ENCODE measurements at regions not wholly inside any gene's neighbourhood (a gene's known extent, or its start where the extent isn't known, plus 50 kb on each side); places are given as distances from the start of the nearest gene placed in this dataset.

DNA sequence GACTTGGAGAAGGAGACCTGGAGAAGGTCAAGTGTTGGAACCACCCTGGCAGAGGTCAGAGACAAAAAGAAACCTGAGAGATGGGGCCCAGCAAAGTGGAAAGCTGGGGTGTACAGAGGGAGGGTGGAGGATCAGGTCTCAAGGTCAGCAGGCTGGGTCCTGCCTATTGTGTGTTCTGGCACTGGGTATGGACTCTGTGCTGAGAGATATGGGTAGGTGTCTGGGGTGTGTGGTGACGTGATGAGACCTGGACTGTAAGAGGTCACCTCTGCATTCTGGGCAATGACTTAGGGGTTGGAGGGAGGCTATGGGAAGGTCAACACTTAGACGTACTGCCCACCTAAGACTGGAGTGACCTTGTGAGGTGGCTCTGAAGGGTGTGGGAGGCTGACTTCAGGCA is 88.1 kb downstream of the SCGB2B2 start:
- WGBS (ENCODE audit: extremely low coverage, insufficient coverage, insufficient read length) = no CpG with 5 or more reads among the region's 2 CpGs
- no peak overlapping the region for H3K23ac ChIP-seq (ENCODE audit: low read length)
- H3K4me3 ChIP-seq (ENCODE audit: low read depth, low read length) = no peak overlapping the region
- H3K18ac ChIP-seq (ENCODE audit: low read length) = no peak overlapping the region
- H3K14ac ChIP-seq (ENCODE audit: low read length) = no peak overlapping the region
- no peak overlapping the region for H2AFZ ChIP-seq (ENCODE audit: insufficient read depth, low read length, poor library complexity)
- no peaks in the 10 kb centered on the region for H3K79me1 ChIP-seq (ENCODE audit: low read length)
- DNase-seq = no peak
- H3K27ac ChIP-seq (ENCODE audit: low read depth, low read length) = no peak overlapping the region
- no peak overlapping the region for H4K91ac ChIP-seq (ENCODE audit: low read depth, low read length)
- no peaks in the 10 kb centered on the region for H3K79me2 ChIP-seq (ENCODE audit: control insufficient read depth, insufficient read depth, low read length, poor library complexity)
- H3K9me3 ChIP-seq (ENCODE audit: insufficient read depth, low read depth, low read length) = peaks cover 50% of the 10 kb centered on the region
- H2BK120ac ChIP-seq (ENCODE audit: insufficient read depth, low read length, poor library complexity) = no peak overlapping the region
- no peak overlapping the region for H2BK5ac ChIP-seq (ENCODE audit: low read depth, low read length, poor library complexity)
- H4K12ac ChIP-seq (ENCODE audit: low read depth, low read length) = no peak overlapping the region
- no peak overlapping the region for H2BK12ac ChIP-seq (ENCODE audit: low read length)
- H3K4me2 ChIP-seq (ENCODE audit: low read length) = no peak overlapping the region
- H3K36me3 ChIP-seq (ENCODE audit: control insufficient read depth in 1 of 2, insufficient read depth in 2 of 2, low read length in 2 of 2) = no peaks in the 10 kb centered on the region
- H3K4me1 ChIP-seq (ENCODE audit: control insufficient read depth in 1 of 2, insufficient read depth in 2 of 2, low read length in 2 of 2) = no peaks in the 10 kb centered on the region
- no peaks in the 10 kb centered on the region for H3K27me3 ChIP-seq (ENCODE audit: insufficient read depth, low read length)
- no peak overlapping the region for H3K4ac ChIP-seq (ENCODE audit: low read depth, low read length)
- no peak overlapping the region for H3K9ac ChIP-seq (ENCODE audit: low read length)
- no peak overlapping the region for H4K8ac ChIP-seq (ENCODE audit: low read depth, low read length)
- no peak overlapping the region for H2AK5ac ChIP-seq (ENCODE audit: low read length)

DNA sequence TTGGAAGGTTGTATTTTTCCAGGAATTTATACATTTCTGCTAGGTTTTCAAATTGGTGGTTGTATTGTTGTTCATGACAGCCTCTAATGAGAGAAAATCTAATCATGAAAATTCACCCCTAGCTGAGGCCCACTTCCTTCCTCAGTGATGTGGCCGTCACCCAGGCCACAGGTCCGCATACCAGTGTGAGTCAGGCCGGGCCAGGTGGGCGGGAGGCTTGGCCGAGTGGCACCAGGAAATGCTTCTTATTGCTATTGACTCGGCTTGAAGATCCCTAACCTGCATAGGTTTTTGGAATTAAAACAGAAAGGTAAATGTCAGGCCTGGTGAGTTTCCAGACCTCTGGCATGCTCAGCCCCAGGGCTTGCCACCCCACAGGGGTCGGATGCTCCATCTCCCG is 88.7 kb downstream of the SCGB2B2 start:
- no peak overlapping the region for H3K18ac ChIP-seq (ENCODE audit: low read length)
- no peaks in the 10 kb centered on the region for H3K36me3 ChIP-seq (ENCODE audit: control insufficient read depth in 1 of 2, insufficient read depth in 2 of 2, low read length in 2 of 2)
- no peaks in the 10 kb centered on the region for H3K4me1 ChIP-seq (ENCODE audit: control insufficient read depth in 1 of 2, insufficient read depth in 2 of 2, low read length in 2 of 2)
- H3K23ac ChIP-seq (ENCODE audit: low read length) = no peak overlapping the region
- no peaks in the 10 kb centered on the region for H3K79me1 ChIP-seq (ENCODE audit: low read length)
- no peak for DNase-seq
- no peak overlapping the region for H3K4ac ChIP-seq (ENCODE audit: low read depth, low read length)
- peaks cover 44% of the 10 kb centered on the region for H3K9me3 ChIP-seq (ENCODE audit: insufficient read depth, low read depth, low read length)
- H3K79me2 ChIP-seq (ENCODE audit: control insufficient read depth, insufficient read depth, low read length, poor library complexity) = no peaks in the 10 kb centered on the region
- H4K91ac ChIP-seq (ENCODE audit: low read depth, low read length) = no peak overlapping the region
- H2BK5ac ChIP-seq (ENCODE audit: low read depth, low read length, poor library complexity) = no peak overlapping the region
- no peak overlapping the region for H3K4me2 ChIP-seq (ENCODE audit: low read length)
- H2BK120ac ChIP-seq (ENCODE audit: insufficient read depth, low read length, poor library complexity) = no peak overlapping the region
- H3K14ac ChIP-seq (ENCODE audit: low read length) = no peak overlapping the region
- no peak overlapping the region for H2AK5ac ChIP-seq (ENCODE audit: low read length)
- H3K9ac ChIP-seq (ENCODE audit: low read length) = no peak overlapping the region
- no CpG with 5 or more reads among the region's 8 CpGs for WGBS (ENCODE audit: extremely low coverage, insufficient coverage, insufficient read length)
- no peaks in the 10 kb centered on the region for H3K27me3 ChIP-seq (ENCODE audit: insufficient read depth, low read length)
- no peak overlapping the region for H2AFZ ChIP-seq (ENCODE audit: insufficient read depth, low read length, poor library complexity)
- H4K8ac ChIP-seq (ENCODE audit: low read depth, low read length) = no peak overlapping the region
- H2BK12ac ChIP-seq (ENCODE audit: low read length) = no peak overlapping the region
- H3K27ac ChIP-seq (ENCODE audit: low read depth, low read length) = no peak overlapping the region
- H3K4me3 ChIP-seq (ENCODE audit: low read depth, low read length) = no peak overlapping the region
- no peak overlapping the region for H4K12ac ChIP-seq (ENCODE audit: low read depth, low read length)

DNA sequence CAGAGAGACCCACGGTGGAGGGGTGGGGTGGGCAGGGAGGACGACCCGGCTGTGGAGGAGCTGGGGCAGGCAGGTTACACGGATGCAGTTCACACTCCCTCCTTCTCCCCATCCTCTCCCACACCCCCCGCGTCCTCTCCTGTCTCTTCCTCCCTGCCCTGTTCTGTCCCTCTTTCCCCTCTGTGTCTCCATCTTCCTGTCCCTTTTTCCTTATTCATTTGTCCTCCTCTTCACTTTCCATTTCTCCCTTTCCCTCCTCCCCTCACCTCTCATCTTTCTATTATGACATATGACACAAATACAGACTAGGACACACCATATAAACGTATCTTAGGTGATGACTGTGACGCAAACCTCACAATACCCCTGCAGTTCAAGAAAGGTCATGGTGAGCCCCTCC is 96.6 kb downstream of the SCGB2B2 start:
- no peak overlapping the region for H4K8ac ChIP-seq (ENCODE audit: low read depth, low read length)
- no peak overlapping the region for H3K4me2 ChIP-seq (ENCODE audit: low read length)
- DNase-seq = no peak
- H3K4me1 ChIP-seq (ENCODE audit: control insufficient read depth in 1 of 2, insufficient read depth in 2 of 2, low read length in 2 of 2) = no peaks in the 10 kb centered on the region
- H2AFZ ChIP-seq (ENCODE audit: insufficient read depth, low read length, poor library complexity) = no peak overlapping the region
- no peak overlapping the region for H4K91ac ChIP-seq (ENCODE audit: low read depth, low read length)
- no peak overlapping the region for H2BK12ac ChIP-seq (ENCODE audit: low read length)
- H2BK5ac ChIP-seq (ENCODE audit: low read depth, low read length, poor library complexity) = no peak overlapping the region
- no peak overlapping the region for H3K4ac ChIP-seq (ENCODE audit: low read depth, low read length)
- no peak overlapping the region for H2AK5ac ChIP-seq (ENCODE audit: low read length)
- no peak overlapping the region for H4K12ac ChIP-seq (ENCODE audit: low read depth, low read length)
- no peak overlapping the region for H3K18ac ChIP-seq (ENCODE audit: low read length)
- no peak overlapping the region for H3K9ac ChIP-seq (ENCODE audit: low read length)
- no peaks in the 10 kb centered on the region for H3K79me1 ChIP-seq (ENCODE audit: low read length)
- no peak overlapping the region for H3K4me3 ChIP-seq (ENCODE audit: low read depth, low read length)
- H3K36me3 ChIP-seq (ENCODE audit: control insufficient read depth in 1 of 2, insufficient read depth in 2 of 2, low read length in 2 of 2) = no peaks in the 10 kb centered on the region
- no CpG with 5 or more reads among the region's 8 CpGs for WGBS (ENCODE audit: extremely low coverage, insufficient coverage, insufficient read length)
- no peak overlapping the region for H3K14ac ChIP-seq (ENCODE audit: low read length)
- no peak overlapping the region for H3K23ac ChIP-seq (ENCODE audit: low read length)
- no peak overlapping the region for H3K27ac ChIP-seq (ENCODE audit: low read depth, low read length)
- no peaks in the 10 kb centered on the region for H3K79me2 ChIP-seq (ENCODE audit: control insufficient read depth, insufficient read depth, low read length, poor library complexity)
- H3K27me3 ChIP-seq (ENCODE audit: insufficient read depth, low read length) = peaks cover 9% of the 10 kb centered on the region
- H2BK120ac ChIP-seq (ENCODE audit: insufficient read depth, low read length, poor library complexity) = no peak overlapping the region
- peaks cover 43% of the 10 kb centered on the region for H3K9me3 ChIP-seq (ENCODE audit: insufficient read depth, low read depth, low read length)

DNA sequence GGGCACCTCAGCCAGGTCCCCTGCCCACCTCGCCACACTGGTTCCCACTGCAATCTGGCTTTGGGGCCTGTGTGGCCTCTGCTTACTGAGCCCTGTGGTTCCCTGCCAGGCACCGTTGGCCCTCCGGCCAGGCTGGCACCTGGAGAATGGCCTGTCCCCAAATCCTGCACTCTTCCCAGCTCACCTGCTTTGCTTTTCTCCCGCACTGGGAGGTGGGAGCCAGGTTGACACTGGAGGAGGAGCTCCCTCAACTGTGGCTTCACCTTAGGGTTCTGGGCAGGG is 97.0 kb downstream of the SCGB2B2 start:
- H3K79me1 ChIP-seq (ENCODE audit: low read length) = no peaks in the 10 kb centered on the region
- H3K9me3 ChIP-seq (ENCODE audit: insufficient read depth, low read depth, low read length) = peaks cover 47% of the 10 kb centered on the region
- H2AK5ac ChIP-seq (ENCODE audit: low read length) = no peak overlapping the region
- no peak overlapping the region for H3K14ac ChIP-seq (ENCODE audit: low read length)
- no peak overlapping the region for H2BK120ac ChIP-seq (ENCODE audit: insufficient read depth, low read length, poor library complexity)
- no peaks in the 10 kb centered on the region for H3K36me3 ChIP-seq (ENCODE audit: control insufficient read depth in 1 of 2, insufficient read depth in 2 of 2, low read length in 2 of 2)
- no peak overlapping the region for H3K4ac ChIP-seq (ENCODE audit: low read depth, low read length)
- H3K27me3 ChIP-seq (ENCODE audit: insufficient read depth, low read length) = peaks cover 9% of the 10 kb centered on the region
- H3K23ac ChIP-seq (ENCODE audit: low read length) = no peak overlapping the region
- H3K9ac ChIP-seq (ENCODE audit: low read length) = no peak overlapping the region
- no peak overlapping the region for H3K18ac ChIP-seq (ENCODE audit: low read length)
- H3K4me2 ChIP-seq (ENCODE audit: low read length) = no peak overlapping the region
- no peak overlapping the region for H3K27ac ChIP-seq (ENCODE audit: low read depth, low read length)
- H4K91ac ChIP-seq (ENCODE audit: low read depth, low read length) = no peak overlapping the region
- H3K4me3 ChIP-seq (ENCODE audit: low read depth, low read length) = no peak overlapping the region
- no peak overlapping the region for H2BK5ac ChIP-seq (ENCODE audit: low read depth, low read length, poor library complexity)
- H4K12ac ChIP-seq (ENCODE audit: low read depth, low read length) = no peak overlapping the region
- H4K8ac ChIP-seq (ENCODE audit: low read depth, low read length) = no peak overlapping the region
- no peaks in the 10 kb centered on the region for H3K79me2 ChIP-seq (ENCODE audit: control insufficient read depth, insufficient read depth, low read length, poor library complexity)
- DNase-seq = no peak
- H3K4me1 ChIP-seq (ENCODE audit: control insufficient read depth in 1 of 2, insufficient read depth in 2 of 2, low read length in 2 of 2) = no peaks in the 10 kb centered on the region
- H2BK12ac ChIP-seq (ENCODE audit: low read length) = no peak overlapping the region
- H2AFZ ChIP-seq (ENCODE audit: insufficient read depth, low read length, poor library complexity) = no peak overlapping the region
- no CpG with 5 or more reads among the region's 4 CpGs for WGBS (ENCODE audit: extremely low coverage, insufficient coverage, insufficient read length)
